ENCODE measurements at regions not wholly inside any gene's neighbourhood (a gene's known extent, or its start where the extent isn't known, plus 50 kb on each side); places are given as distances from the start of the nearest gene placed in this dataset.

- H3K9me3 ChIP-seq (ENCODE audit: insufficient read depth in 2 of 2, low read depth in 1 of 2, low read length in 1 of 2): no peaks in the 10 kb centered on the region
- H3K27ac ChIP-seq (ENCODE audit: low read depth, low read length): no peak overlapping the region
- H3K36me3 ChIP-seq (ENCODE audit: control insufficient read depth in 2 of 4, insufficient read depth in 4 of 4, low read length in 3 of 4): no peaks in the 10 kb centered on the region
- peak overlapping the region; percentile 48; the same call in 1 of the 2 replicates for H3K18ac ChIP-seq (ENCODE audit: extremely low read depth, low read length)
- TF ChIP-seq MAFK (IDR thresholded peaks at IDR 0.05; ENCODE audit: low read depth, low read length) (no peak), SUZ12 (IDR thresholded peaks at IDR 0.05; ENCODE audit: low read length) (no peak), TAF1 (IDR thresholded peaks at IDR 0.05; ENCODE audit: low read depth, low read length) (no peak), GTF2F1 (IDR thresholded peaks at IDR 0.05; ENCODE audit: borderline replicate concordance, low read depth, low read length) (no peak), TCF12 (IDR thresholded peaks at IDR 0.05; ENCODE audit: low read depth, low read length) (no peak), CTBP2 (IDR thresholded peaks at IDR 0.05; ENCODE audit: borderline replicate concordance, insufficient read depth, insufficient read length, low read length) (no peak), EGR1 (IDR thresholded peaks at IDR 0.05; ENCODE audit: borderline replicate concordance, low read depth, low read length) (no peak), BCL11A (IDR thresholded peaks at IDR 0.05; ENCODE audit: low read depth in 2 of 2, low read length in 2 of 2) (no peak), CBX8 (IDR thresholded peaks at IDR 0.05; ENCODE audit: borderline replicate concordance, low read depth, low read length) (no peak), POU5F1 (IDR thresholded peaks at IDR 0.05; ENCODE audit: low read depth, low read length) (no peak), ATF2 (IDR thresholded peaks at IDR 0.05; ENCODE audit: low read length) (no peak)
- peak overlapping the region; percentile 75; the same call in 1 of the 2 replicates for H2AK5ac ChIP-seq (ENCODE audit: low read depth, low read length)
- 72% methylated on average over 4 of the region's 4 CpGs; no CpG with 5 or more reads in 1 of the 2 experiments for WGBS, 2 experiments (ENCODE audit: extremely low coverage in 1 of 2, insufficient coverage in 1 of 2, insufficient read length in 1 of 2, insufficient replicate concordance in 2 of 2, low coverage in 1 of 2, low lambda C conversion rate in 2 of 2, missing lambda C conversion rate in 1 of 2)
- no peaks in the 10 kb centered on the region for H4K20me1 ChIP-seq (replicated peaks in 1 of 2; ENCODE audit: control insufficient read depth in 1 of 2, insufficient read depth in 2 of 2, low read length in 2 of 2)
- no peaks in the 10 kb centered on the region for H3K79me2 ChIP-seq (ENCODE audit: control insufficient read depth in 1 of 2, insufficient read depth in 2 of 2, low read length in 2 of 2)
- H3K27me3 ChIP-seq (replicated peaks in 1 of 4; ENCODE audit: control insufficient read depth in 3 of 4, extremely low read depth in 1 of 4, insufficient read depth in 3 of 4, low read length in 3 of 4): no peaks in the 10 kb centered on the region
- no peak overlapping the region for H3K23ac ChIP-seq (ENCODE audit: insufficient read length)
- DNase-seq (ENCODE audit: low read depth in 1 of 2, low spot score in 2 of 2) (no peak), FAIRE-seq (no peak)
- no peak overlapping the region for H3K4me3 ChIP-seq (ENCODE audit: extremely low read depth in 1 of 4, insufficient read depth in 2 of 4, low read depth in 3 of 4, low read length in 4 of 4)
- 0 out of 2 replicates have a peak overlapping the region, but pooled peaks have one; percentile 15 for H2BK20ac ChIP-seq (ENCODE audit: low read length)
- H3K56ac ChIP-seq (replicated peaks; ENCODE audit: insufficient read length, low read depth, low read length): no peak overlapping the region
- peaks cover 0 to 5% (median 2%) of the 10 kb centered on the region in 4 experiments; a peak in 3 of 7 replicates for H3K4me1 ChIP-seq (replicated peaks in 1 of 4; ENCODE audit: control insufficient read depth in 3 of 4, insufficient read depth in 4 of 4, low read length in 3 of 4)
- H3K4me2 ChIP-seq (ENCODE audit: insufficient read depth in 1 of 2, low read depth in 2 of 2, low read length in 2 of 2): no peak overlapping the region
- H2BK15ac ChIP-seq (ENCODE audit: low read length): 0 out of 2 replicates have a peak overlapping the region, but pooled peaks have one; percentile 25
- H3K79me1 ChIP-seq (ENCODE audit: low read depth, low read length): no peaks in the 10 kb centered on the region
- H2BK12ac ChIP-seq (ENCODE audit: low read depth, low read length): peak overlapping the region; percentile 50; the same call in 1 of the 2 replicates
- no peak overlapping the region for H4K5ac ChIP-seq (ENCODE audit: insufficient read length, low read depth, low read length)
- no peak overlapping the region for H4K8ac ChIP-seq (ENCODE audit: extremely low read depth, insufficient read depth, low read length)
- H3K14ac ChIP-seq (ENCODE audit: insufficient read length): no peak overlapping the region
- no peak overlapping the region for H2BK120ac ChIP-seq (replicated peaks; ENCODE audit: low read depth, low read length)
- peaks cover 1% of the 10 kb centered on the region; the same call in 1 of the 2 replicates for H3K23me2 ChIP-seq (ENCODE audit: low read depth, low read length)
- POLR2A ChIA-PET (ENCODE audit: partially characterized antibody): interaction anchor here (0.8 kb wide), 1 partner anchor 36 kb away, joined by 3 read pairs; no protein-coding TSS in a partner anchor
- no peak overlapping the region; the same call in 1 of the 2 replicates for H2BK5ac ChIP-seq (ENCODE audit: low read depth, low read length)
- H4K91ac ChIP-seq (replicated peaks; ENCODE audit: insufficient read length, low read length): no peak overlapping the region
- CTCF ChIA-PET (ENCODE audit: partially characterized antibody): no interaction called here
- H3K4ac ChIP-seq (replicated peaks; ENCODE audit: insufficient read length, low read depth, low read length): no peak overlapping the region
- no peak overlapping the region for H3K9ac ChIP-seq (replicated peaks in 1 of 4; ENCODE audit: extremely low read depth in 1 of 4, low read depth in 3 of 4, low read length in 3 of 4)
- H2AFZ ChIP-seq (ENCODE audit: low read length): peak overlapping the region; percentile 47
Observed at GRCh38 chr7:70919481-70920073, 212.4 kb upstream of the GALNT17 start.

Measured in H1 (cell line).